Gastroesophageal sphincter (tissue), 4 donors: ENCODE measurements at regions not wholly inside any gene's neighbourhood (a gene's known extent, or its start where the extent isn't known, plus 50 kb on each side); places are given as distances from the start of the nearest gene placed in this dataset.

Experiments
- ATAC-seq: fragments of 150-250 bp; one replicate; pipeline ENCODE4 v1.9.1; 2016; ENCODE audit warnings: mild to moderate bottlenecking, moderate library complexity
- H3K27ac ChIP-seq, 4 donors: fragments of 200-600 bp; sonication (generic) in 3 of 4; 1 replicate in 3 of 4; 2 replicates in 1 of 4; pipeline ENCODE4 v1.5.1; 2016 to 2019
- H3K27me3 ChIP-seq: fragments of 200-600 bp; sonication (generic); one replicate; pipeline ENCODE4 v1.5.1; 2019
- H3K36me3 ChIP-seq, 2 donors: fragments of 200-600 bp; sonication (generic); one replicate each; pipeline ENCODE4 v1.5.1; 2019; ENCODE audit warnings: control low read depth in 1 of 2
- H3K4me1 ChIP-seq, 3 donors: fragments of 200-600 bp; sonication (generic); 1 replicate in 2 of 3; 2 replicates in 1 of 3; pipeline ENCODE4 v1.5.1; 2016 to 2019; ENCODE audit warnings: control low read depth in 2 of 3
- H3K4me3 ChIP-seq, 2 donors: fragments of 200-600 bp; sonication (generic); one replicate each; pipeline ENCODE4 v1.5.1; 2019; ENCODE audit warnings: mild to moderate bottlenecking in 1 of 2, moderate library complexity in 1 of 2
- H3K9me3 ChIP-seq, 3 donors: fragments of 200-600 bp; sonication (generic); one replicate each; pipeline ENCODE4 v1.5.1; 2017 to 2019; ENCODE audit warnings: control low read depth in 2 of 3
- CTCF ChIP-seq, 4 experiments: fragments of 200-600 bp in 2 of 4; fragments of 450-650 bp in 2 of 4; sonication (generic) in 1 of 4; IDR thresholded peaks; one replicate each; pipeline ENCODE4 v1.5.1; 2017 to 2019; ENCODE audit warnings: antibody characterized with exemption in 4 of 4, mild to moderate bottlenecking in 2 of 4, moderate library complexity in 2 of 4
- EP300 ChIP-seq: sonication (generic); formaldehyde crosslinking; IDR thresholded peaks from one replicate; pipeline ENCODE4 v1.6.1; 2017; ENCODE audit warnings: antibody characterized with exemption, mild to moderate bottlenecking
- POLR2A ChIP-seq, 2 donors: fragments of 450-650 bp; IDR thresholded peaks; one replicate each; pipeline ENCODE4 v1.6.1; 2017; ENCODE audit warnings: antibody characterized with exemption in 2 of 2, mild to moderate bottlenecking in 2 of 2, moderate library complexity in 1 of 2
- POLR2AphosphoS5 ChIP-seq: sonication (generic); formaldehyde crosslinking; IDR thresholded peaks from one replicate; pipeline ENCODE4 v1.6.1; 2017; ENCODE audit warnings: antibody characterized with exemption
- WGBS, 2 donors: methylation state at CpG; one replicate each; pipeline ENCODE4 v1.1.5; 2018; ENCODE audit warnings: low coverage in 1 of 2; 5-methylcytosine and 5-hydroxymethylcytosine counted together

DNA sequence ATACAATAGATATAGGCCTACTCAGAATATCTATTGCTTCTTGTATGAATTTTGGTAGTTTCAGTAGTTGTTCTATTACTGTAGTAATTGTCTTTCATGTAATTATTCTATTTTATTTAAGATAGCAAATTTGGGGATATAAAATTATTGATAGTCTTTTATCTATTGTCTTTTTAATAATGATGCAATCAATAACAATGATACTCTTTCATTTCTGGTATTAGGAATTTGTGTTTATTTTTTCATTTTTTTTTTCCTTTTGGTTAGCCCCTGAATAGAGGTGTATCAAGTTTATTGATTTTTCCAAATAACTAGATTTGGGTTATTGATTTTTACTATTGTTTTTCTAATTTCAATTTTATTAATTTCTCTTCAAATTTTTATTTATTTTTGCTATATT lies 1503.7 kb downstream of the REEP3 start:
- Histone ChIP-seq H3K4me3 (no peak overlapping the region), H3K27ac (no peak overlapping the region), H3K9me3 (no peaks in the 10 kb centered on the region), H3K27me3 (no peaks in the 10 kb centered on the region), H3K4me1 (no peaks in the 10 kb centered on the region), H3K36me3 (no peaks in the 10 kb centered on the region)
- ATAC-seq = no peak
- no peak for TF ChIP-seq CTCF (IDR thresholded peaks at IDR 0.05)
- no peak for TF ChIP-seq POLR2AphosphoS5
- no peak for TF ChIP-seq EP300
- no peak for TF ChIP-seq POLR2A (IDR thresholded peaks at IDR 0.05)

DNA sequence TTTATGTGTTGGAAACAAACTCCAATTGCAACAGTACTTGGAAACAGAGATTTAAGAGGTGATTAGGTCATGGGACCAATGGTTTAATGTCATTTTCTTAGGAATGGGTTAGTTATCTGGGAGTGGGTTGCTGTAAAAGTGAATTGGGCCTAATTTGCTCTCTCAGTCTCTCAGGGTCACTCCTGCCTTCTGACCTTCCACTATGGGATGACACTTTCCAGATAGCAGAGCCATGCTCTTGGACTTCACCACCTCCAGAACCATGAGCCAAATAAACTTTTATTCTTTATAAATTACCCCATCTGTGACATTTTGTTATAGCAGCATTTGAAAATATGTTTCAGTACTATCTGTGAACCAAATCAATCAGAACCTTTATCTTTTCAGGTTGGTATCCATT lies 1509.1 kb downstream of the REEP3 start:
- no peak overlapping the region for H3K4me3 ChIP-seq
- TF ChIP-seq POLR2A (IDR thresholded peaks at IDR 0.05) (no peak), EP300 (no peak), CTCF (IDR thresholded peaks at IDR 0.05) (no peak), POLR2AphosphoS5 (no peak)
- ATAC-seq = no peak

DNA sequence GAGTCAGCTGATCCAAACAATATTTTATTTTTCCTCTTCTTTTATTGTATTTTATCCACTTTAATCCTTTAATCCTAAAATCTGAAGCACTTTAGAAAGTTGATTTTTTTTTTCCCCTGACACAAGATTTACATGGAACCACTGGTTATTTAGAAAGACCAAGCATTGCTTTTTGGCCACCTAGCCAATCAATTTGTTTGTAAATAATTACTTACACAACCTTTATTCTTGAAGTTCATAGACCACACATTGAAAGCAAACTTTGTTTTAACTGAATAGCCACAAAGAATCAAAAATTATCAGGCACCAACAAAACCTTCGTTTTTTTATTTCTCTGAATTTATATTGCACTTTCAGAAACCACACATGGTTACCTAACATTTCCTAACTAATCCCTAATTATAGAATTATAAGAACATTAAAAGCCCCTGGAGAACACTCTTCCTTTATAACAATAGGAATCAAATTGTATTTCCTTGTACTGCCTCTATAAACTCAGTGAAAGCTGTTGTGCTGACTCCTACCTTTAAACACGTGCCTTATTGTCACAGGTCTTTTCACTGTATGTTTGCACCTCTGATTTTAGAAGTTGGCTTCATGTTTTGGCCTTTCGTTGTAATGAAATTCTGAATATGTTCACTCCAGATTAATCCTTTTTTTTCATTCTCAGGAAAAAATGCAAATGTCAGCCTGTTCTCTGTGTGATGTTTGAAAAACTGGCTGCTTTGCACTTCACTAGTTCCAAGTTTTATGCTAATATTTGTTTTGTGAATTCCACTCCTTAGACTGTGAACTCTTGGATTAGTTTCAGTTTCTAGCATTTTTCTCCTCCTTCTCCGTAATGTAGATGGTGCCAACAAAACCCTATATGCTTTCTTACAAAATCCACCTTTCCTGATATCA lies 1511.9 kb downstream of the REEP3 start:
- Histone ChIP-seq H3K4me3 (no peak overlapping the region), H3K36me3 (no peaks in the 10 kb centered on the region), H3K4me1 (peaks cover 0 to 14% (median 0%) of the 10 kb centered on the region in 3 donors), H3K27me3 (no peaks in the 10 kb centered on the region), H3K27ac (no peak overlapping the region), H3K9me3 (peaks cover 0 to 14% (median 0%) of the 10 kb centered on the region in 3 donors)
- 15 to 25% methylated on average over 4 of the region's 4 CpGs for WGBS, 2 donors
- TF ChIP-seq POLR2A (IDR thresholded peaks at IDR 0.05) (no peak), CTCF (IDR thresholded peaks at IDR 0.05) (no peak), POLR2AphosphoS5 (no peak), EP300 (no peak)
- ATAC-seq = no peak

More for the DNA sequence above, 1509.1 kb downstream of the REEP3 start:
- H3K36me3 ChIP-seq = no peaks in the 10 kb centered on the region
- no peak overlapping the region for H3K27ac ChIP-seq
- H3K9me3 ChIP-seq = peaks cover 0 to 13% (median 0%) of the 10 kb centered on the region in 3 donors
- H3K27me3 ChIP-seq = no peaks in the 10 kb centered on the region
- peaks cover 0 to 14% (median 0%) of the 10 kb centered on the region in 3 donors for H3K4me1 ChIP-seq

GRCh38 chr10:65033957-65034356 lies 1512.8 kb downstream of the REEP3 start:
- no peaks in the 10 kb centered on the region for H3K36me3 ChIP-seq
- TF ChIP-seq POLR2AphosphoS5 (no peak), POLR2A (IDR thresholded peaks at IDR 0.05) (no peak), EP300 (no peak), CTCF (IDR thresholded peaks at IDR 0.05) (no peak)
- no peak overlapping the region for H3K4me3 ChIP-seq
- H3K27ac ChIP-seq = no peak overlapping the region
- WGBS, 2 donors = 29% methylated on average over 1 of the region's 4 CpGs; no CpG with 5 or more reads in 1 of the 2 donors
- ATAC-seq = no peak
- H3K27me3 ChIP-seq = no peaks in the 10 kb centered on the region
- H3K9me3 ChIP-seq = peaks cover 0 to 14% (median 0%) of the 10 kb centered on the region in 3 donors
- peaks cover 0 to 14% (median 0%) of the 10 kb centered on the region in 3 donors for H3K4me1 ChIP-seq

GRCh38 chr10:65040796-65041195 lies 1519.6 kb downstream of the REEP3 start:
- no peak for ATAC-seq

More at GRCh38 chr10:65040796-65041195, 1519.6 kb downstream of the REEP3 start:
- no peak overlapping the region for H3K27ac ChIP-seq
- TF ChIP-seq CTCF (IDR thresholded peaks at IDR 0.05) (no peak), EP300 (no peak), POLR2AphosphoS5 (no peak), POLR2A (IDR thresholded peaks at IDR 0.05) (no peak)
- H3K36me3 ChIP-seq = no peaks in the 10 kb centered on the region
- no peaks in the 10 kb centered on the region for H3K9me3 ChIP-seq
- no peaks in the 10 kb centered on the region for H3K27me3 ChIP-seq
- no peaks in the 10 kb centered on the region for H3K4me1 ChIP-seq
- H3K4me3 ChIP-seq = no peak overlapping the region
